Type B pancreatic cell (in vitro differentiated cells): ENCODE measurements at regions not wholly inside any gene's neighbourhood (a gene's known extent, or its start where the extent isn't known, plus 50 kb on each side); places are given as distances from the start of the nearest gene placed in this dataset.
A peak's percentile ranks its signal among the peaks of the same experiment; 100 is the strongest.

Experiments used
- DNase-seq: peaks from one replicate; pipeline ENCODE4 v3.0.0; 2021; ENCODE audit warnings: mixed read lengths; ENCODE audit not compliant: unreplicated experiment; ENCODE audit errors: extremely low spot score
- H3K27ac Mint-ChIP-seq: 2 replicates; pipeline ENCODE4 v1.8.0; 2021; ENCODE audit warnings: mild to moderate bottlenecking, mixed read lengths
- H3K27me3 Mint-ChIP-seq: 2 replicates; pipeline ENCODE4 v1.8.0; 2021; ENCODE audit warnings: mixed read lengths
- H3K36me3 Mint-ChIP-seq: 2 replicates; pipeline ENCODE4 v1.8.0; 2021; ENCODE audit warnings: mixed read lengths
- H3K4me1 Mint-ChIP-seq: one replicate; pipeline ENCODE4 v1.8.0; 2021; ENCODE audit warnings: mixed read lengths; ENCODE audit not compliant: unreplicated experiment
- H3K4me3 Mint-ChIP-seq: 2 replicates; pipeline ENCODE4 v1.8.0; 2021; ENCODE audit warnings: mild to moderate bottlenecking, mixed read lengths
- H3K9me3 Mint-ChIP-seq: 2 replicates; pipeline ENCODE4 v1.8.0; 2021; ENCODE audit warnings: mixed read lengths
- CTCF ChIP-seq: fragments of 200-600 bp; sonication (generic); conservative IDR thresholded peaks from 2 replicates; pipeline ENCODE4 v1.5.0; 2021; ENCODE audit warnings: antibody characterized with exemption, mild to moderate bottlenecking

- TF ChIP-seq CTCF = no peak
- Mint-ChIP-seq H3K4me1 (peaks cover 64% of the 10 kb centered on the region), H3K27ac (no peak overlapping the region), H3K27me3 (peaks cover 15% of the 10 kb centered on the region), H3K9me3 (peaks cover 9% of the 10 kb centered on the region), H3K4me3 (no peak overlapping the region), H3K36me3 (no peaks in the 10 kb centered on the region)
- DNase-seq = peak; percentile 6
These were observed 92.4 kb upstream of the COPS8 start for GRCh38 chr2:236993286-236993685.

- Mint-ChIP-seq H3K4me3 (no peak overlapping the region), H3K27me3 (peaks cover 9% of the 10 kb centered on the region), H3K9me3 (peaks cover 9% of the 10 kb centered on the region), H3K4me1 (peaks cover 58% of the 10 kb centered on the region), H3K36me3 (no peaks in the 10 kb centered on the region), H3K27ac (peak overlapping the region; percentile 30)
- TF ChIP-seq CTCF = no peak
- no peak for DNase-seq
These were observed 91.3 kb upstream of the COPS8 start for GRCh38 chr2:236994361-236994760.

GRCh38 chr2:236997069-236997715, 88.5 kb upstream of the COPS8 start:
- H3K9me3 Mint-ChIP-seq = peaks cover 4% of the 10 kb centered on the region
- no peaks in the 10 kb centered on the region for H3K36me3 Mint-ChIP-seq
- TF ChIP-seq CTCF = no peak
- DNase-seq = no peak
- peaks cover 54% of the 10 kb centered on the region for H3K4me1 Mint-ChIP-seq
- peak overlapping the region; percentile 37 for H3K27ac Mint-ChIP-seq
- H3K27me3 Mint-ChIP-seq = peaks cover 9% of the 10 kb centered on the region
- H3K4me3 Mint-ChIP-seq = peak overlapping the region; percentile 37

- Mint-ChIP-seq H3K4me1 (peaks cover 47% of the 10 kb centered on the region), H3K9me3 (peaks cover under 1% of the 10 kb centered on the region), H3K27me3 (peaks cover 2% of the 10 kb centered on the region), H3K36me3 (no peaks in the 10 kb centered on the region), H3K4me3 (no peak overlapping the region), H3K27ac (no peak overlapping the region)
- DNase-seq = no peak
- no peak for TF ChIP-seq CTCF
These were observed 87.5 kb upstream of the COPS8 start for GRCh38 chr2:236998236-236998635.

- no peak overlapping the region for H3K4me3 Mint-ChIP-seq
- DNase-seq = no peak
- no peak overlapping the region for H3K27ac Mint-ChIP-seq
- H3K9me3 Mint-ChIP-seq = no peaks in the 10 kb centered on the region
- TF ChIP-seq CTCF = no peak
- H3K4me1 Mint-ChIP-seq = peaks cover 45% of the 10 kb centered on the region
- H3K36me3 Mint-ChIP-seq = no peaks in the 10 kb centered on the region
- H3K27me3 Mint-ChIP-seq = no peaks in the 10 kb centered on the region
These were observed 86.9 kb upstream of the COPS8 start for GRCh38 chr2:236998758-236999157.
